CD4-positive, alpha-beta T cell treated with Interferon alpha-2 for 1 hour (primary cell): ENCODE measurements at regions not wholly inside any gene's neighbourhood (a gene's known extent, or its start where the extent isn't known, plus 50 kb on each side); places are given as distances from the start of the nearest gene placed in this dataset.

ENCODE experiments used
- DNase-seq, 2 donors: peaks; one replicate each; pipeline ENCODE4 v3.0.0-alpha.2; 2020 to 2022

DNA sequence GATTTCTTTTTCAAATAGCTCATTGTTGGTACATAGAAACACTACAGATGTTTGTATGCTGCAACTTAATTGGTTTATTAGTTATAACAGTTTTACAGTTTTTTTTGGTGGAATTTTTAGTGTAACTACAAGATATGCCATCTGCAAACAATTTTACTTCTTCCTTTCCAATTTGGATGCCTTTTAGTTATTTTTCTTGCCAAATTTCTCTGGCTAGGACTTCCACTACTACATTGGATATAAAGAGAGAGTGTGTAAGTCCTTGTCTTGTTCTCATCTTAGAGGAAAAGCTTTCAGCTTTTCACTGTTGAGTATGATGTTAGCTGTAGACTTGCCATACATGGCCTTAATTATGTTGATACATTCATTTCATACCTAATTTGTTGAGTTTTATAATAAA lies 143.6 kb upstream of the EOMES start:
- DNase-seq = no peak

GRCh38 chr3:27869152-27869551 lies 147.0 kb upstream of the EOMES start:
- DNase-seq = no peak

DNA sequence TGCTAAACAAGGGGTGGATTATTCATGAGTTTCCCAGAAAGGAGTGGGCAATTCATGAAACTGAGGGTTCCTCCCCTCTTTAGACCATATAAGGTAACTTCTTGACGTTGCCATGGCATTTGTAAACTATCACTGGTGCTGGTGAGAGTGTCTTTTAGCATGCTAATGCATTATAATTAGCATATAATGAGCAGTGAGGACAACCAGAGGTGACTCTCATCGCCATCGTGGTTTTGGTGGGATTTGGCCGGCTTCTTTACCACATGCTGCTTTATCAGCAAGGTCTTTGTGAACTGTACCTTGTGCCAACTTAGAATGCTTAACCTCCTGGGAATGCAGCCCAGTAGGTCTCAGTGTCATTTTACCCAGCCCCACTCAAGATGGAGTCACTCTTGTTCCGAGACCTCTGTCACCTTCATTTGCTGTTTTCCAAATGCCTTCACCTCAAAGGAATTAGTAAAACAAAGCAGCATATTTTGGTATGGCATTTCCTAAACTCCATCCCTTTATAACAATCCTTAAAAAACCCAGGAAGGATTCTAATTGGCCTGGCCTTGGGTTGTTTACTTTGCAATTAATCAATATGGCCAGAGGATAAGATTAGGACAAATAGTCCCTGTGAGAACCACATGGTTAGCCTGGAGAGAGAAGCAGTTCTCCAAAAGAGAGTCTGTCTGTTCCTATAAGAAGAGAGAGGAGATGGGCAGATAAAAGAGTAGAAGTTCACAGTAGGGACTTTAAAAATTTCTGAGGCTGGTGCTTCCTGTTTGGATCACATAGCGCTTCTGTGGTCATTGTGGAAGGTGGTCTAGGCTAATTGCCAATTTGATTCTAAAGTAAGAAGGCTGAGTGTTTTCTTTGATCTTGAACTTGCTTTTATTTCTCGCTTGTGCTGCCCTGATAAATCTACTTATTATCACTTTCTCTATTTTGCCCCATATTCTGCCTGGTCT lies 155.2 kb upstream of the EOMES start:
- peak in 1 of 2 donors; percentile 23 for DNase-seq

- peak in 1 of 2 donors; percentile 16 for DNase-seq
Measured at GRCh38 chr3:27878014-27878383, 155.9 kb upstream of the EOMES start.

- peak; percentile 39 to 69 for DNase-seq
Measured at GRCh38 chr3:27880969-27881892, 159.1 kb upstream of the EOMES start.

DNA sequence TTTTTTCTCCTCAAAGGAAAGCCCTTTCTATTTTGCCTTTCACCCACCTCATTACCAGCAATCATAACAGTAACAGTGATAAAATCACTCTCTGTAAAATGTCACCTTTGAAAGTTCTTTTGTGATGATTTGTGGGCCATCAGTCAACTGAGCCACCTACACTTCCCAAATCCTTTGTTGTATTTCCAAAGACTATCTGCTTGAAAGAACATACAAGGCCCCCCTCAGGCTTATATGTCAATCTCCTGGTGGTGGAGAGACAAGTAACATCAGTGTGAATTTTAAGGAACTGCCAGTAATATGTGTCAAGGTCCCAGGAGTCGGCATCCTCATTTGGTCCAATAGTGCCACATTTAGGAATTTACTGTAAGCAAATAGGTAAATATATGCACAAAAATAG lies 161.1 kb upstream of the EOMES start:
- no peak for DNase-seq

GRCh38 chr3:27885641-27886040 lies 163.5 kb upstream of the EOMES start:
- no peak for DNase-seq

DNA sequence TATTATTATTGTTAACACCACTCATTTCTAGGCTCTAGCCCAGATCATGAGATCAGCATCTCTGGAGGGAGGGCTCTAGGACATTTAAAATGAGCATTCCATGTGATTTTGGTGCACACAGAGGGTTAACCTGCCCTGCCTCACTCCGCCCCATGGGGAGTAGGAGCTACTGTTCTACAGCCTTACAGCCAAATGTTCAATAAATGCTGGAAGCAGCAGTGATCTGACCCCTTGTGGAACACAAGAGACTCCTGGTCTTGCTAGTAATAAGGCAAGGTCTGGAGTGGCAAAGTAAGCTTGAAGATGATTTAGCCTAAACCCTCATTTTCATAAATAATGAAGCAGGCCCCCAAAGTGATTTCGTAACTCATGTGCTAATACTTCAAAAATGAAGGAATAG lies 166.4 kb upstream of the EOMES start:
- no peak for DNase-seq

DNA sequence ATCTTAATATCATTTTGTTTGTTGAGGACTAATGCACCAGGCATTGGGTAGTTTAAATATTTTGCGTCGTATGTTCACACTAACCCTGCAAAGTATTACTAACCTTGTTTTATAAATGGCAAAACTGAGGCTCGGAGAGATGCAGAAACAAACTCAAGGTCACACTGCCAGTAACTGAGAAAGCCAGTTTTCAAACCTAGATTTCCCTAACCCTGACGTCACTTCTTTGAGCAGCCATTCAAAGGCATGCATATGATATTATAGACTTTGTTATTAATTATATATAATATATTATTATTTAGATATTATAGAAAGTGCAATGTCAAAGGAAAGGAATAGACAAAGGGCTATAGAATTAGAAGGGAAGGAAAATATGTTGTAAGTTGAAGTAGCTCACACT lies 167.6 kb upstream of the EOMES start:
- DNase-seq = no peak

GRCh38 chr3:27900316-27900715 lies 178.2 kb upstream of the EOMES start:
- peak in 1 of 2 donors; percentile 56 for DNase-seq

DNA sequence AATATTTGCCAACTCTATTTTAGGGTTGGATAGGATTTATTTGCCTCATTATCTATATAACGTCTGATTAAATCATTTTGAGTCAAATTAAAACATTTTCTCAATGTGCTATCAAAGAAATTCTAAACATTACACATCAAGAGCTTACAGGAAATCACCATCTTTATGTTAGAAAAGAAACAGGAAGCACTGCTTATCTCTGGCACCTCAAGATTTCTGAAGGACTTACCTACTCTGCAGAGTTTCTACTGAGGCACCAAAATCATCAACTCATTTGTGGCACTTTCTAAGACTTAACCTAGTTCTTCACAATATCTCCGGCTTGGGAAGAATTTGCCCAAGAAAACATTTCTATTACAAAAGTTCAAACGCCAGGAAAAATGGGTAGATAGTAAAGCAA lies 181.3 kb upstream of the EOMES start:
- peak in 1 of 2 donors; percentile 68 for DNase-seq

- peak; percentile 30 to 51 for DNase-seq
Measured at GRCh38 chr3:27905625-27906024, 183.5 kb upstream of the EOMES start.

DNA sequence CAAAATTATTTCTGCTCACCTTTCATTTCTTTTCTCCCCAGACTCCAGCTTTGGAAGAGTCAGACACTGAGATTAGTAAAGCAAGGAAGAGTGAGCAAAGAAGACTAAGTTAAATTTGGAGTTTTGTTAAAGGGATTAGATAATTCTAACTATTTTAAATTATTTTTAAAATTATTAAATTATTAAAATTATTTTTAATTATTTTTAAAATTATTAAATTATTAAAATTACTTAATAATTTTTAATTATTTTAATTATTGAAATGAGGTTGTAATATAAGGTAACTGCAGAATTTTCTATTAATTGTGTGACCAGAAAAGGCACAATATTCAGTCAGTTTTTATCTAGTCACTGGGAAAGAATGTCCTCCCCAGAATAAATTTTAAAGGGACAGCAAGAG lies 185.0 kb upstream of the EOMES start:
- no peak for DNase-seq

DNA sequence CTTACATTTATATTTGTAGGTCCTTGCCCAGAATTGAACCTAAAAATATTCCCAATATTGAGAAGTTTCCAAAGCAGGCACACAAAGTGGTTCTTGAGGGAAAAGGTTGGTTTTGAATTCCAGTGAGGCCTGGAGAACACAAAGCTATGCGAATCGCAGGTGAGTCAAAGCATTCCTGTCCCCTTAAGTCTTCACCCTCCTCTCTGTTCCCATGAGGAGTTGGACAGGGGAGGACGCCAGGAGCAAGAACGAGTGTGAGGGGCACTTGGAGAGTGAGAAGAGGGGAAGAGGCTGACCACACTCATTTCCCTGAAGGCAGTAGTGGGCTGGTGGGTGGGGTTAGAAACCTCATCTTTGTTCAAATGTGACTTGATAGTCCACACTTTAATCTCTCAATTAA lies 185.8 kb upstream of the EOMES start:
- no peak for DNase-seq

GRCh38 chr3:27910456-27910855 lies 188.3 kb upstream of the EOMES start:
- no peak for DNase-seq

GRCh38 chr3:27914199-27914598 lies 192.1 kb upstream of the EOMES start:
- DNase-seq = no peak

DNA sequence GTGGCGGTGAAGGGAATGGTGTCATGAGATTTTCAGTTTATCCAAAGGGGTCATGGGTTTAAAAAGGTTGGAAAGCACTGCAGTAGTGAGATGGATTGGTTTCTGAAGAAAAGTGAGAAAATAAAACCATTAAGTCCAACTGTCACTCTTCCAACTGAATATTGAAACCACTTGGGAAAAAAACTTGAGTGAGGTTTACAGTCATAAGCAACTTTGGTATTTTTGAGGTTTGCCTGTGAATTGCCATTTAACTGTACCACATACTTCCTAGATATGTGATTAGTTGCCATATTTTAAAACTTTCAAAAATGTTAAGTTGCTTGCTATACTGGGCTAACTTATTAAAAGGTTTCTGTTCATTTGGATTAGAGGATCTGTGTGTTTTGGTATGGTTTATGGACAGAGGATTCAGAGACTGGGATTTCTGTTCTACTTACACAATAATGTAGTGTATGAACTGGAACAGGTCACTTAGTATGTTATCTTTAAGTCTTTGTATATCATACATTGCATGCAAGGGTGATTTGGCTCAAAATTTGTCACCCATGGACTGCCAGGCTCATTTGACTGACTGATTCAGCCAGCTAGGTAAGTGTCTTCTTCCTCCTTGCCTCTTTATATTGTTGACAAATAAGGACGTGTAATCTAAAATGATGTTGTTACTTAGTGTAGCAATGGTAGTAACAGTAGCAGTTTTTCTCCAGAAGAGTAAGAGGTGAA lies 201.4 kb upstream of the EOMES start:
- DNase-seq = no peak

DNA sequence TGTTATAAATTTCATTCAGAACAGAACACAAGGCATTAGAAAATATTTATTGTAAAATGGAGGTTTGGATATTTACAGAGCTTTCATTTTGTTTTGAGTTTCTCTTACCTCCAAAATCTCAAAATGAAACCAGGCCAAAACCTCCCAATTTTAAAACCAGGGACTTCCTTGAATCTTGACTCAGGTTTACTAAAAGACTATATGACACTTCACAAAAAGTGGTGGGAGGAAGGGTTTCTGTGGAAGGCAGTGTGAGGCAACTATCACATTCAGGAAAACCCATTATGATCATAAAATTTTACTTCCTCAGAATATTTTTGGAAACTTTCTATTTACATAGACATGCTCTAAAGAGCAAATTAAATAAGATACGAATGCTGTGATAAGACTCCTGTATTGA lies 205.8 kb upstream of the EOMES start:
- DNase-seq = no peak

GRCh38 chr3:27930052-27930602 lies 208.0 kb upstream of the EOMES start:
- DNase-seq = no peak

GRCh38 chr3:27935492-27935891 lies 213.4 kb upstream of the EOMES start:
- no peak for DNase-seq

DNA sequence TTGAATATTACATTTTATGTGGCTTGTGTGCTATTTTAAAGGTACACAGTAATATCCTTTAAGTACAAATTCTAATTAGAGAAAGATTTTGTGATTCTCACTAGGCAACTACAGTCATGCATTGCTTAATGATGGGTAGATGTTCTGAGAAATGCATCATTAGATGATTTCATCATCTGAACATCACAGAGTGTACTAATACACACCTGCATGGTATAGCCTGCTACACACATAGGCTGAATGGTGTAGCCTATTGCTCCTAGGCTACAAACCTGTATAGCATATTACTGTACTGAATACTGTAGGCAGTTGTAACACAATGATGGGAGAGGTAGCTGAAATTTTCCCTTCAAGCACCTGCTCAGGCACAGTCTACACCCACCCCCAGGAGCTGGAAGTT lies 217.4 kb upstream of the EOMES start:
- DNase-seq = no peak

- no peak for DNase-seq
Measured at GRCh38 chr3:27939940-27940339, 217.8 kb upstream of the EOMES start.

GRCh38 chr3:27943106-27943505 lies 221.0 kb upstream of the EOMES start:
- DNase-seq = peak in 1 of 2 donors; percentile 17
